Breast epithelium (tissue), 3 donors: ENCODE measurements at regions not wholly inside any gene's neighbourhood (a gene's known extent, or its start where the extent isn't known, plus 50 kb on each side); places are given as distances from the start of the nearest gene placed in this dataset.

Source experiments
- CTCF ChIP-seq, 3 donors: fragments of 450-650 bp; IDR thresholded peaks; one replicate each; pipeline ENCODE4 v1.5.1; 2016 to 2017; ENCODE audit warnings: antibody characterized with exemption in 3 of 3, mild to moderate bottlenecking in 3 of 3, moderate library complexity in 3 of 3
- POLR2A ChIP-seq: fragments of 450-650 bp; IDR thresholded peaks from one replicate; pipeline ENCODE4 v1.6.1; 2016; ENCODE audit warnings: antibody characterized with exemption, mild to moderate bottlenecking, moderate library complexity
- POLR2AphosphoS5 ChIP-seq, 3 donors: sonication (generic); formaldehyde crosslinking; IDR thresholded peaks; one replicate each; pipeline ENCODE4 v1.6.1; 2017; ENCODE audit warnings: antibody characterized with exemption in 3 of 3

GRCh38 chr12:107474639-107475539 lies 210.7 kb upstream of the PWP1 start:
- TF ChIP-seq POLR2A (no peak), CTCF (IDR thresholded peaks at IDR 0.05) (no peak), POLR2AphosphoS5 (IDR thresholded peaks at IDR 0.05) (no peak)
